Activated gamma-delta T cell treated with Interleukin-2 at 50 U/mL for 16 hours (primary cell): ENCODE measurements at regions not wholly inside any gene's neighbourhood (a gene's known extent, or its start where the extent isn't known, plus 50 kb on each side); places are given as distances from the start of the nearest gene placed in this dataset.

ENCODE experiments used
- DNase-seq: peaks from one replicate; pipeline ENCODE4 v3.0.0-alpha.2; 2020

DNA sequence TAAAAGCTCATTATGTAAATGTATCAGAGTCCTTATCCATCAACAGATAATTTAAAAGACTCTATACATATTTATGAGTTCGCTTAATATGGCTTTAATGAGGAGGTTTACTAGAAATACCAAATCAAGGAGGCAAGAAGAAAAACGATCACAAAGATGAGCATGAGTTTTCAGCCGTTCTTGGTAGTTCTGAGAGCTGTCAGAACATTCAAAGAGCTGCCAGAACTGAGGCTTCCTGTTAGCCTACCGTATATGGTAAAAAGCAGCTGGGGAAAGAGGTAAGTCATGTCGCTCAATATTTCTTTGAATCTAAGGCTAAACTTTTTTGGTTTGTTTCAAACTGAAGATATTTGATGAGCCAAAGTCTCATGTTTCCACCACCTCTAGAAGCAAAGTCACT lies 115.3 kb upstream of the PLXNC1 start:
- no peak for DNase-seq

GRCh38 chr12:94033784-94034183 lies 114.6 kb upstream of the PLXNC1 start:
- no peak for DNase-seq

DNA sequence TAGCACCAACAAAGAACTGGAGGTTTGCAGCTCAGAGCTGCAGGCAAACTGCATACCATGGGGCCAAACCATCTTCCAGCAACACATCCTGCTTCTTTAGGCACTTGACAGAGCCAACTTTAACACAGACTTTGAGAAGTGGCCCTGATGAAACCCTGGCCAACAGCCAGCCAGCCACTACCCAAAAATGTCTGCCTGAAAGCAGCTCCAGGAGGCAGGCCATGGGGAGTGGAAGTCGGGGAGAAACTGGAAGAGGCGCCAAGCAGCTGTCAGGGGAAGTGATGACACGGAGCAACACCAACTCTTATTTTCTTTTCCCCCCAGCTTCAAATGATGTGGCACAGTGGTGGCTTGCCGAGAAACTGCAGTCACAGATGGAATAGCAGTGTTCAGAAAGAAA lies 110.9 kb upstream of the PLXNC1 start:
- DNase-seq = no peak

DNA sequence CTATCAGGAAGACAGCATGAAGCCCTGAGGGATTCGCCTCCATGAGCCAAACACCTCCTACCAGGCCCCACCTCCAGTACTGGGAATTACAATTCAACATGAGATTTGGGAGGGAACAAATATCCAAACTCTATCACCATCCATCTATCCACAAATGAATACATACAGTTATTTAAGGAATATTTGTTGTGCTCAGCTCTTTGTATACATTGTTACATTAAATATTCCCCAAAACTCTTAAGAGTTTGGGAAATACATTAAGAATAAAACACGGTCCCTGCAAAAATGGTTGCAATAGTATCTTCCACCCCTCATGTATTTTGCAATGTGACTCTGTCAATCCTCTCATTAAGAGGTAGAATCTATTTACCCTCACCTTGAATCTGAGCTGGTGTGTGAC lies 109.8 kb upstream of the PLXNC1 start:
- DNase-seq = no peak

DNA sequence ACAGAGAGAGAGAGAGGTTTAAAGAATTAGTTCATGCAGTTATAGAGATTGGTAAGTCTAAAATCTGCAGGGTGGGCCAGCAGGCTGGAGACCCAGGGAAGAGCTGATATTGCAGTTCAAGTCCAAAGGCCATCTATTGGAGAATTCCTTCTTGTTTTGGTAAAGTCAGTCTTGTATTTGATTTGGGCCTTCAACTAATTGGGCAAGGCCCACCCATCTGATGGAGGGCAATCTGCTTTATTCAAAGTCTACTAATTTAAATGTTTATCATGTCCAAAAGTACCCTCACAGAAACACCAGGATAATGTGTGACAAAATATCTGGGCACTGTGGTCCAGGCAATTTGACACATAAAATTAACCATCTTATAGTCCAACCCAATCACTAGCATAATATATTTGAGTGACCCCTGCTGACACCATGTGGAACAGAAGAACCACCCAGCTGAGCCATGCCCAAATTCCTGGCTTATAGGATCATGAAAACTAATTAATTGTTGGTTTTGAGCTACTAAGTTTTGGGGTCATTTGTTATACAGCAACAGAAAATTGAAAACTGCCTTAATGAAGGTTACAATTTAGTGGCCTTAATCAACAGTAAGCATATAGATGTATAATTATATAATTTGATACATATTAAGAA lies 109.1 kb upstream of the PLXNC1 start:
- DNase-seq = no peak

GRCh38 chr12:94039914-94040313 lies 108.5 kb upstream of the PLXNC1 start:
- DNase-seq = no peak

GRCh38 chr12:94041850-94042249 lies 106.5 kb upstream of the PLXNC1 start:
- DNase-seq = no peak

DNA sequence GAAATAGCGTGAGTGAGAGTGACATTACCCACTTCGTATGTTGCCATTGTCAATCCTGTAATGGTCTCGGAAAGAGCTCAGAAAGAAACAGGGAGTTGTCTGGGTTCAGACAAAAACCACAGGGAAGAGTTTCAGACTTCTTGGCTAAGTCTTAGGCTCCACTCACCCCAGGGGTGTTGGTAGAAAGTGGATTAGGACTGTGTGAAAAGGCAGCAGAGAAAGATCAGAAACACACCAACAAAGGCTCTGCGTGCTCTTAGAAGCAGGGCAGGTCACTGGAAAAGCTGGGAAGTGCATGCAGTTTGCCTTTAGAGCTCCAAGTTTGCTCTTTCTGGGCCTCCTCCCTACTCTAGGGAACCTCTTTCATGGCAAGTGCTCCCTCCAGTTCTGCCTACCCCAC lies 106.1 kb upstream of the PLXNC1 start:
- DNase-seq = no peak

GRCh38 chr12:94046626-94047410 lies 101.6 kb upstream of the PLXNC1 start:
- no peak for DNase-seq

DNA sequence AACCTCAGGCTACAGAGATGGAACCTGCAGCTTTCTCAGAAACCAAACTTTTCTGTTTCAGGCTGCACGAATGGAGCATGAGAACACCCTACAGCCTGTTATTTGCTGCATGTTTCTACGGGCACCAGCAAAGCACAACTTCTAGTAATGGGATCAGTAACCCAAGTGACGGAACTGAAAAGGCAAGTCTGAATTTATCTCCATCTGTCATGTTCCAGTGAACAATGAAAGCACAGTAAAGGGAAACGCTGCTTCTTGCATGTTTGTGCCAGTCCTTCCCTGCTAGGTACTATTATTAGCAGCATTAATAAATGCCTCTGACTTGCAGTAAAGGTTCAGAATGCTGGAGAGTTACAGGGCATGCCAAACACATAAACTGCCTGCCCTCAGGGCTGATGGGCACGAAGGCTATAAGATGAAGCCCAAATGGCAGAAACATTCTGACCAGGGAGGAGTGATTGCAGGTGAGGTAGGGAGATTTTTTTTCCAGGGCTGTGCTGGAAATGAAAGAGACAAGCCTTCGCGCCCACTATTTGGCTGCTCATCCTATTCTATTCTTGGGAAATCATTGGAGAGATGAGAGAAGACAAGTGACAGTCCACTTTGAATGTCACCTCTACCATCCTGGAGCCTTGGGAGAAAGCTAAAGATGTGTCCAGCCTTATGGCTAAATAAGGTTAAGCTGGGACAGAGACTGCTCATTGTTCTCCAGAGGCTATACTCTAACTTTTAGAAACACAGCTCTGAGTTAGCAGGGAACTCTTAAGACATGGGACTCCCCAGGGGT lies 100.4 kb upstream of the PLXNC1 start:
- DNase-seq = no peak

GRCh38 chr12:94048757-94049156 lies 99.6 kb upstream of the PLXNC1 start:
- DNase-seq = no peak

GRCh38 chr12:94049718-94050117 lies 98.7 kb upstream of the PLXNC1 start:
- no peak for DNase-seq

- DNase-seq = no peak
These were observed 94.7 kb upstream of the PLXNC1 start for GRCh38 chr12:94053676-94054075.

- no peak for DNase-seq
These were observed 92.8 kb upstream of the PLXNC1 start for GRCh38 chr12:94055528-94055927.

- DNase-seq = no peak
These were observed 91.8 kb upstream of the PLXNC1 start for GRCh38 chr12:94056419-94057158.

- no peak for DNase-seq
These were observed 90.9 kb upstream of the PLXNC1 start for GRCh38 chr12:94057262-94058151.

- DNase-seq = no peak
These were observed 88.7 kb upstream of the PLXNC1 start for GRCh38 chr12:94059394-94060368.

- no peak for DNase-seq
These were observed 86.2 kb upstream of the PLXNC1 start for GRCh38 chr12:94062194-94062593.

GRCh38 chr12:94062796-94063635 lies 85.4 kb upstream of the PLXNC1 start:
- no peak for DNase-seq

- DNase-seq = no peak
These were observed 77.9 kb upstream of the PLXNC1 start for GRCh38 chr12:94070520-94070919.
